ENCODE measurements at regions not wholly inside any gene's neighbourhood (a gene's known extent, or its start where the extent isn't known, plus 50 kb on each side); places are given as distances from the start of the nearest gene placed in this dataset.
A peak's percentile ranks its signal among the peaks of the same experiment; 100 is the strongest.
"Not testable (repeated sequence)": the region's sequence is repeated elsewhere in the genome, so short reads cannot be mapped to it uniquely, and the experiment has no call there.

DNA sequence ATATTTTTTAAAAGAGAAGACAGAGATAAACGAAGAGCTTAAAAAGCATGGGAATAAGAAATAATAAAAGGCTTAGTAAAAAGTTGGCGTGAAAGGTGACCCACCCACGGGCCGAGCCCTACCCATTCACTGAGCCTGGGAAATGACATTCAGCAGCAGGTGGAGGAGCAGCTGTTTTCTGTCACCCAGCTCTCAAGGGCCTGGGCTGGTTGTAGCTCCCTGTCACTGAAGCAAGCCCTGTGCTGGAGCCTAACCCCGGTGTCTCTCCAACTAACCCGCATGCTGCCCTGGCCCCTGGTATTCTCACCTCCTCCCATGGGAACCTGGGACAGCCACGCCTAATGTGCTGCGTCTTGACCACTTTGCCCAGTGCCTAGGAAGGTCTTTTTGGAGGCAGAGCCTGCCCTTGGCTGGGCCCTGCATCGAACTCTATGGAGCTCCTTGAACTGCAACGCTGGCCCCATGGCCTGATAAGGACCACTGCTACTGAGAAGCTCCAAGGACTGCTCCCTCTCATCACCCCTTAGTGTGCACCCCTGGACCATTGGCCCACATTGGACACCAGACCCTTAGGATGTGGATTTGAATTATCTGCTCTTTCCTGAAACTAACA is 68.8 kb upstream of the IYD start:
- no peak for DNase-seq (ENCODE audit: low read depth in 2 of 2)

DNA sequence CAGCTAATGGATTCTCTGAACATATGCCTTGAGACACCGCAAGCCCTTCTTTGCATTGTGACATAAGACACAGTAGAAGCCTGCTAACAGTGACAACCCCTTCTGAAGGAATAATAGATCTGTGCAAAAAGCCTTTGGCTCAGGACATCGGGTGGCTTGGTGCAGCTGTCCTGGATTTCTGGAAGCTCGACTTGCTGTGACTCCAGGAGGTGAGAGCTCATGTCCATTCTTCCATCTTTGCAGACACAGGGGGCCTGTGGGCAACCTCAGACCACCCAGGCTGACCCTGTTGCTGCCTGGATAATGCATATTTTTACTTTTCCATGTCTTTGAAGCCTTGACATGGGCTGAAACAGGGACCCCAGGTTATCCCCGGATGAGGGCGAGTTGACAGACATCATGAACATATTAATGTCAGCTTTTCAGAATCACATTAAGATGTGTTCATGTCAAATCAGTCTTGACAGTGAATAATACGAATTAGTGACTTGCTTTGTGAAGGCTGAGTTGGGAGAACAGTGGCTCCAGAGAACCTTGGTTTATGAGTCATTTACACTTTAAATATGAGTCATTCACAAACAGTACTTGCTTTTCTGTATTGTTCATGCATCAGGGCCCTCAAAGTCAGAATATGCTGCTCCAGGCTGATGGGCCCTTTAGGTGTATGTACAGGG is 66.8 kb upstream of the IYD start:
- DNase-seq (ENCODE audit: low read depth in 2 of 2): peak in 1 of 2 donors; percentile 24

DNA sequence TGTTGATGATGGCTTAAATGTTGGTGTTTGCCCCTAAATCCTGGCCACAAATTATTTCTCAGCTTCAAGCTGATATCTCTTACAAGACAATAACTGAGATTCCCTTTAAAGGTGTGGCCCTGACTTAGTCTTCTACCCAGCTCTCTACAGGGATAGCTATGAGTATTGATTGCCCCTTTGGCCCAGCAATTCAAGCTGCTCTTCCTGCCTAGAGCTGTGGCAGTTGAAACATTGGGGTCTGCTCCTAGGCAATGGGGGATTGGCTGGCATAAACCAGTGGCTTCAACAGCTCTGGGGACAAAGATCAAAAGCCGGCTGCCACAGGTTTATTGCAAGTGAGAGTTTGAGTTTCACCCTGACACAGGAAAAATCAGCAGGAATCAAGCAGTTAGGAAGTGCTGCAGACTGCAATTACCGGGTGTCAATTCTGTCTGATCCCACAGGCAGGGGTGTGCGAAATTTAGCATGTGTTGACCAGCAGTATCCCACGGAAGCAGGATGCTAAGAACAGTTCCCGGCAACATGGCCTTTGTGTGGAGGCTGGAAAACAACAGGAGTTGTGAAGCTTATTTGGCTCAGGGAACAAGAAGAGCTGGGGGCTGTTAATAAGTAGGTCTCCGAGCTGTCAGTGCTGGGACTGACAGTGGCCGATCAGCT is 66.2 kb upstream of the IYD start:
- DNase-seq (ENCODE audit: low read depth in 2 of 2): no peak

DNA sequence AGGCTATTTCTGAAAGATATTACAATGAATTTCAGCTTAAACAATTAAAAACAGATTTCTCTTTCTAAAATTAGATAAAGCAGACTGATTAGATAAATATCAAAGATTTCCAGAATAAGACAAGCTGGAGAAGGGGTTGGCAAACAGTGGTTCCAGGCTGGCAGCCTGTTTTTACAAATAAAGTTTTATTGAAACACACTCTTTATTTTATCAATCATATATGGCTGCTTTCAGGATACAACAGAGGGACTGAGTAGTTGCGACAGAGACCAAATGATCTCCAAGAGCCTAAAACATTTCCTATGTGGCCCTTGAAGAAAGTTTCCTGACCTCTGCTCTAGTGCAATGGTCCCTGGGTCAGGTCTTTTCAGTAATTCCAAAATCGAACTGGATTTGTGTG is 65.6 kb upstream of the IYD start:
- no peak for DNase-seq (ENCODE audit: low read depth in 2 of 2)

DNA sequence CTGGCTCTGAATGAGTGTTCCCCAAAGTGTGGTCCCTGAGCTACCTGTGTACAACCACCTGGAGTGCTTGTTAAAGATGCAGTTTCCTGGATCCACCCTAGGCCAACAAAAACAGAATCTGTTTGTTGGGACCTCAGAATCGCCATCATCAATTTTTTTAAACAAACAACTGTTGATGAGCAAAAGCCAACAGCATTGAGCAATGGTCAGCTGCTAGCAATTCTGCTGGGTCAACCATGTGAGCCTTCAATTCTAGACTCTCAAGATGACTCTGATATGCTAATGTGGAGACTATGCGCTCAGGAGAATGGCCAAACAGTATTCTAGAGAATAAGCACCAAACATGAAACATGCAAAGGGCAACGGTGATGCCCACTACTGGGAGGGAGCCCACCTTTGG is 64.4 kb upstream of the IYD start:
- no peak for DNase-seq (ENCODE audit: low read depth in 2 of 2)

DNA sequence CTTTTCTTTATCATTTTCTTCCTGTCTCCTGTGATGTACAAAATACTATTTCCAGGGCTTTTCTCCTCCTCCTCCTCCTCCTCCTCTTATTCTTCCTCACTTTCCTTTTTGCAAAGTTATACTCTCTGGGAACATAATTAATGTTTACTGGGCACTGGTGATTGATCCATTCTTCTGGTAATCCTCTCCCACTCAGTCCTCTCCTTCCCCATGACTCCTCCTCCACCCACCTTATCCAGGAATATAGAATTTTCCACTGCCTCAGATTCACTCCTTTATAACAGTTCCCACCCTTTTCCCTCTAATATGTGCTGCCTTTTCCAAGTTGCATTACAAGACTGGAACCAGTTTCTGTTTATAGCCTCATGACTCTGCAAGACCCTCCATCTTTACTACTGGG is 62.5 kb upstream of the IYD start:
- DNase-seq (ENCODE audit: low read depth in 2 of 2): no peak

DNA sequence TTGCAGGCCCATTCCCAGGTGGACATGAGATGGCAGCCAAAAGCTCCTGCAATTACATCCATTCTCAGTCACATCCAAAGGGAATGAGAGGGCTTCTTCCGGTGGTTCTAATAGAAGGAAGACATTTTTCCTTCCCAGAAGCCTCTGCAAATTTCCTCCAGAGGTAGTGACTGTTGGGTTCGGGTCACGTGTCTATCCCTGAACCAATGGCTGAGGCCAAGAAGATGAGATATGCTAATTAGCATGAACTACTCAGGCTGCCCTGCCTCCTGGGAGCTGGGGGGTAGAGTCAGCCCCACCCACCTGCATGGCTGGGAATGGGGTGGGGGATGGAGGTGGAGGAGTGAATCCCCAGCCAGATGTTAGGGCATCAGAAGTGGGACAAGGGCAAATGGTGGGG is 61.3 kb upstream of the IYD start:
- no peak for DNase-seq (ENCODE audit: low read depth in 2 of 2)

DNA sequence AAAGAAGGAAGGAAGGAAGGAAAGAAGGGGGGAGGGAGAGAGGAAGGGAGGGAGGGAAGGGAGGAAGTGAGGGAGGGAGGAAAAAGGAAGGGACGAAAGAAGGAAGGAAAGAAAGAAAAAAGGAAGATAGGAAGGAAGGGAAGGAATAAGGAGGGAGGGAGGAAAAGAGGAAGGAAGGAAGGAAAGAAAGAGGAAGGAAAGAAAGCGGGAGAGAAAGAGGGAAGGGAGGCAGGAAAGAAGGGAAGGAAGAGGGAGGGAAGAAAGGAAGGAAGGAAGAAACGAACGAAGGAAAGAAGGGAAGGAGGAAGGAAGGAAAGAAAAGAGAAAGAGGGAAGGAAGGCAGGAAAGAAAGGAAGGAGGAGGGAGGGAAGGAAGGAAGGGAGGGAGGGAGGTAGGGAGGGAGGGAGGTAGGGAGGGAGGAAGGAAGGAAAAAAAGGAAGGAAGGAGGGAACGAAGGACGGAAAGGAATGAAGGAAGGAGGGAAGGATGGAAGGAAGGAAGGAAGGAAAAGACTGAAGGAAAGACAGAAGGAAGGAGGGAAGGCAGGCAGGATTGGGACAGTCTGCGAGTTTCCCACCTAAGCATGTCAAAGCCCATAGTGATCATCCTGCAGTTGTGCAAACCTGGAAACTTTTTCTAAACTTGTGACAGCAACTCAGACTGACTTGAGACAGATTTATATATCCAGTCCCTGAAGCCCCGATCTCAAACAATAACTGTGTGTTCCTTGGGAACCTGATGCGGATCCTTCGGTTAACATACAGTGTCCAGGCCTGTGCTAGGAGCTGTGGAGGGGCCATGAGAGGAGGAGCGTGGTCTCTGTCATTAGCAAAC is 59.8 kb upstream of the IYD start:
- no peak for DNase-seq (ENCODE audit: low read depth in 2 of 2)

DNA sequence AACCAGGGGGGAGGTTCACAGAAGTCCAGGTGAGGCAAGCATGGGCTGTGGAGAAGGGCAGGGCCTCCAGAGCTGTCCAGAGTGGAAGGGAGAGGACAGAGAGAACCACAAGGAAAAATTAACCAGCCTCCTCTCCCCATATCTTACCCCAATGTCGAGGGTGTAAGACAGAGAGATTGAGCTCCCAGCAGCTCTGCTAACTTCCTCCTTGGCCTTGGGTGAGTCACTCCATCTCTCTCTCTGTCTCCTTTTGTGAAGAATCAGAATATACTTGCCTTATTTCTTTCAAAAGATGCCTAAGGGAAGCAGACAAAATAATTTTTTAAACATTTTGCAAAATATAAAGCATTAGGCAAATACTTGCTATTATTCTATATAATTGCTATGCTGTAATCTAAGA is 58.3 kb upstream of the IYD start:
- DNase-seq (ENCODE audit: low read depth in 2 of 2): no peak

DNA sequence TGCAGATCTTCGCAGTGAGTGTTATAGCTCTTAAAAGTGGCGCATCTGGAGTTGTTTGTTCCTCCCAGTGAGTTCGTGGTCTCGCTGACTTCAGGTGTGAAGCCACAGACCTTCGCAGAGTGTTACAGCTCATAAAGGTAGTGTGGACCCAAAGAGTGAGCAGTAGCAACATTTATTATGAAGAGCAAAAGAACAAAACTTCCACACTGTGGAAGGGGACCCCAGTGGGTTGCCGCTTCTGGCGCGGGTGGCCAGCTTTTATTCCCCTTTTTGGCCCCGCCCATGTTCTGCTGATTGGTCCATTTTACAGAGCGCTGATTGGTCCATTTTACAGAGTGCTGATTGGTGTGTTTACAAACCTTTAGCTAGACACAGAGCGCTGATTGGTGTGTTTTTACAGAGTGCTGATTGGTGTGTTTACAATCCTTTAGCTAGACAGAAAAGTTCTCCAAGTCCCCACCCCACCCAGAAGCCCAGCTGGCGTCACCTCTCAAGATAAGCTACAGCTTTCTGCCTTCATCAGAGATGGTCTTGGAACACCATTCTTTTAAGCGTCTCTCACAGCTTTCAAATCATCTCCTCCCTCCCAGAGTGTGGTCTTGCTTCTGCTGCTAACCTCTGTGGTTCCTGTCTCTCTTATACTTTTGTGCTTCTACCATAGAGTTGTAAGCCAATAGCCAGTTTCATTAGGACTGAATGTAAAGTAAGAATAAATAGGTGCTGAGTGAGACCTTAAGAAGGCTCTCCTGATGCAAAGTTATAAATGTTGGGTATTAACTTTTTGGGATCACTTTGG is 57.5 kb upstream of the IYD start:
- DNase-seq (ENCODE audit: low read depth in 2 of 2): not testable (repeated sequence)

DNA sequence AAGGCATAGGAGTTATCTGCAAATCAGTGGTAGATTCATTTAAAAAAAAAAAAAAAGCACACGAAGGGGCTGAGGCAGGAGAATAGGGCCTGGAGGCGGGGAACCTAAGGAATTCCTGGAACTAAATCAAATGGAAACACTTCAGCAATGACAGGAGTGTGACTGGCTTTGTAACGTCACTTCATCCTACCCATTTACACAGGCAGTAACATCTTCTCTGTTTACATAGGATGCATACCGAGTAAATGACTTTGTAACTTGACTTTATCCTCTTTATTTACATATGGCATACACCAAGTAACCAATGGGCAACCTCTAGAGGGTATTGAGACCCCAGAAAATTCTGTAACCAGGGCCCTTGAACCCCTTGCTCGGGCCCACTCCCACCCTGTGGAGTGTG is 56.4 kb upstream of the IYD start:
- DNase-seq (ENCODE audit: low read depth in 2 of 2): no peak

DNA sequence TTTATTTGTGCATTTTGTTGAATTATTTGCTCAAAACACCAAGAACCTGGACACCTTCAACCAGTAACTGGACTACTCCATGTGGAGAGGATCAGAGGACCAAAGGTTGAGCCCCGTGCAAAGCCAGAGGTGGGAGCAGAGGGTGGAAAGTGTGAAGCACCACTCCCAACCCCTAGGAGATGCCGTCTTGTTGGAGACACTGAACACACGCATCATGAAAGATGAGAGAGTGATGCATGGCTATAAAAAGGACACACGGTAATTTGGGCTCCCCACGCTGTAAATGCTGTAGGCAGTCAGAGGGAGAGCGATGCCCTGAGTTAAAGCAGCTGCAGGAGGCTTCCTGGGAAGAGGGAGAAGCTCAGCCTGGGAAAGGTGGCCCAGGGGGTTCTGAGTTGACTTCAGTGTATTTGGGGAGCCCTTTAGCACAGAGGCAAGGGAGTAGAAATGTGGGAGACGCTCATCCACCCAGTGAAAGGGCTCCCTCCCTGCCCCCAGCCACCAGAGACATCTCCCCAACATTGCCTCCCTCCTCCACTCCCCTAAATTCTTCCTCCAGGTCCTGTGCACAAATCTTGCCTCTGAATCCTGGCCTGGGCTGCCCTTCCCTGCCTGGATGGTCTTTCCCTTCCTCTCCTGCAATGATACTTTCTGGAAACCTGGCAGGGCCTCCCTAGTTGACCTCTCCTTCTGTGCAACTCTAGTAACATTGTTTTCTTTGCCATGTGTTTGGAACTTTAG is 55.8 kb upstream of the IYD start:
- DNase-seq (ENCODE audit: low read depth in 2 of 2): no peak

DNA sequence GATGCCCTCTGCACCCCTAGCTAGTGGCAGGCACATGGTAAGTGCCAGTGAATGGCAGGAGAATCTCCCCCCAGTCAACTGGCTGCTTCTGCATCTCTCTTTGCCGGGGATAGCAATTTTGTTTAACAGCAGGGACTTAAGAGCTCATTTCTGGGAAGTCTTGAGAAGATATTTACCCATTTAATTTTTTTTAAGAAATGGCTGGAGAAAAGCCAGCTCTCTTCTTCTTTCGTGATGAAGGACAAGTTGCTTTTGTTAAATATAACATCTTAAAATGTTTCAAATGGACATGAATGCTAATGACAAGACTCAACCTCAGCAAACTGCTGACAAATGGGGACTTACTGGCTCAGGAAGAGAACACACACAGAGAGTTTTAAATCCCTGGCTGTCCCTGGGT is 55.0 kb upstream of the IYD start:
- no peak for DNase-seq (ENCODE audit: low read depth in 2 of 2)

DNA sequence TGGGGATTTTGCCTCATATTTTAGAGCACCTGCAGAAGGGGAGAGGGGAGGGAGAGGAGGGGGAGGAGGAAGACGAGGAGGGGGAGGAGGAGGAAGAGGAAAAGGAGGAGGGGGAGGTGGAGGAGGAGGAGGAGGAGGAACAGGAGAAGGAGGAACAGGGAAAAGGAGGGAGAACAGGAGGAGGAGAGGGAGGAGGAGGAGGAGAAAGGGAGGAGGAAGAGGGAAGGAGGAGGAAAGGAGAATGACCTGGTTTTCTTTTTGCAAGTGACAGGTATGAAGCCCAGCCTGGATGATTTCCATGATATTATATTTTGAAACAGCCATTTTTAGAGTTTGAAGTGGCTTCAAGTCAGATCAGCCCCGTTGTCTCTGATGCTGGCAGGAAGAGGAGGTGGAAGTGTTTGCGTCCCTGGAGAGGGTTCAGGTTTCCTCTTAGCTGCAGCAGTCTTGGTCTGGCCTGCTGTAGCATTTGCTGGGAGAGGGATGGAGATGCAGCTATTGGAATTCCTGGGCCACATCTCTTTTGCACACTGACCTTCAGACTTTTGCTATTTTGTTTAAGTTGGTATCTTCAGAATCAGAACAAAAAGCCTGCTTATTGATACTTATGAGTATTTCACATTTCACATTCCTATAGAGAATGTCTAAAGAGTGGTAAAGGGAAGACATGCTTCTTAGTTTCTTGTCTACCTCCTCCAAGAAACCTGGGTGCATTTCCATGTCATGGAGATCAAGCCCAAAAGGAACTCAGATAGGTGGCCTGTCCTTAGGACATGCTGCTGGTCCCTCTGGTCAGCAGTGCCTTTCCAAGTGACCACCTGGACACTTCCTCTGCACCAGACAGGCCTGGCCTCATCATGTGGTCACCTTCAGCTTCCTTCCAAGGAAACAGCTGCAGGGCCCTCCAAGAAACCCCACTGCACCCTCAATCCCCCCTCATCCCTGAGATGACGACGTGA is 54.3 kb upstream of the IYD start:
- no peak for DNase-seq (ENCODE audit: low read depth in 2 of 2)

DNA sequence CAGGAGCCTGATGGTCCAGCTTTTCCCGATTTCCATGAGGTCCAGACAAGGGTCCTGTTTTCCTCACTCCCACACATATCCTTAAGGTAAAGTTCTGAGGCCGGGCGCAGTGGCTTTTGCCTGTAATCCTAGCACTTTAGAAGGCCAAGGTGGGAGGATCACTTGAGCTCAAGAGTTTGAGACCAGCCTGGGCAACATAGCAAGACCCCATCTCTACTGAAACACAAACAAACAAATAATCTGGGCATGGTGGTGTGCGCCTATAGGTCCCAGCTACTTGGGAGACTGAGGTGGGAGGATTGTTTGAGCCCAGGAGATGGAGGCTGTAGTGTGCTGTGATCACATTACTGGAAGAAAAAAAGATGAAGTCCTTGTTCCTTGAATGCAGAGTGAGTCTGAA is 53.2 kb upstream of the IYD start:
- DNase-seq (ENCODE audit: low read depth in 2 of 2): no peak

DNA sequence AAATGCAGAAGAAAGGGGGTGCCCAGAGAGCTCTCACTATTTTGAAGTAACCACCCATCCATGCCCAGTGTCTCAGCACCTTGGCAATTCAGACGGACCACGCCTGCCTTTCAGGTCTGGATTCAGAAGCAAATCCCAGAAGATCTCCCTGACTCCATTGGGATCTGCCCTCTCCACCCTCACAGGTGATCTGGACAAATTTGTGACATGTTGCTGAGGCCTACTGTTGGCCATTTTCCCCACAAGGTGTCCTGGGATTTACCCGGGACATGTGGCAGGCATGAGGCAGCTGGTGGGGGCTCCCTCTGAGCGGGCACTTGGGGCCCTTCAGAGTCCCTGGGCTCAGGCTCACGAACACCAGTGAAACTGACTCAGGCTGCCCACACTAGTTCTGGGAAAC is 51.9 kb upstream of the IYD start:
- DNase-seq (ENCODE audit: low read depth in 2 of 2): no peak

All from dermis microvascular lymphatic vessel endothelial cell (primary cell).